Vagina (tissue), 2 donors: ENCODE measurements at regions not wholly inside any gene's neighbourhood (a gene's known extent, or its start where the extent isn't known, plus 50 kb on each side); places are given as distances from the start of the nearest gene placed in this dataset.

Experiments
- CTCF ChIP-seq, 3 experiments: fragments of 450-650 bp in 2 of 3; fragments of 200-600 bp in 1 of 3; sonication (generic) in 1 of 3; IDR thresholded peaks; one replicate each; pipeline ENCODE4 v1.5.1; 2017 to 2019; ENCODE audit warnings: antibody characterized with exemption in 3 of 3, mild to moderate bottlenecking in 2 of 3, moderate library complexity in 2 of 3
- POLR2A ChIP-seq, 2 donors: fragments of 450-650 bp; IDR thresholded peaks; one replicate each; pipeline ENCODE4 v1.6.1; 2017; ENCODE audit warnings: antibody characterized with exemption in 2 of 2, mild to moderate bottlenecking in 2 of 2, moderate library complexity in 2 of 2

- TF ChIP-seq CTCF (IDR thresholded peaks at IDR 0.05) (no peak), POLR2A (IDR thresholded peaks at IDR 0.05) (no peak)
These were observed 191.4 kb upstream of the BCL6 start for GRCh38 chr3:187936676-187937075.
